NAMALWA (cell line): ENCODE measurements at regions not wholly inside any gene's neighbourhood (a gene's known extent, or its start where the extent isn't known, plus 50 kb on each side); places are given as distances from the start of the nearest gene placed in this dataset.
A peak's percentile ranks its signal among the peaks of the same experiment; 100 is the strongest.
"Not testable (repeated sequence)": the region's sequence is repeated elsewhere in the genome, so short reads cannot be mapped to it uniquely, and the experiment has no call there.

ENCODE experiments used
- DNase-seq: peaks from one replicate; pipeline ENCODE4 v3.0.0-alpha.2; 2015; ENCODE audit warnings: low spot score

- peak; percentile 35 for DNase-seq
Observed at GRCh38 chr3:21894459-21895340, 143.7 kb upstream of the ZNF385D start.

- no peak for DNase-seq
Observed at GRCh38 chr3:21898316-21898715, 147.3 kb upstream of the ZNF385D start.

- no peak for DNase-seq
Observed at GRCh38 chr3:21901484-21901883, 150.5 kb upstream of the ZNF385D start.

DNA sequence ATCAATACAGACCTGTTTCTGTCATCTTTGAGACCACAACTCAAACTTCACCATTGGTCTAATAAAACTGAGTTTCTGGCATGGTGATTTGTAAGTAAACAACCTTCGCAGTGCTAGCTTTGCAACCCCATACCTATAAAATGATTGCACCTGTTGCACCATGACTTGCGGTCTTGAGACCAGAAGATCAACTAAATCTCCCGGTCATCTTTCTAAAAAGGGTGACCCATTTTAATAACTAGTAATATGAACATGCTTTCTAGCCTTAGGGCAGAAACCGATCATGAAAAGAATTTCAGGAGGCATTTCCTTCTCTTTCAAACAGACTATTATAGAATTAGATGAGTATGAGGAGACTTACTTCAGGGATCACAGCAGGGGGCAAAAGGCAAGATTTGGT is 151.9 kb upstream of the ZNF385D start:
- no peak for DNase-seq

DNA sequence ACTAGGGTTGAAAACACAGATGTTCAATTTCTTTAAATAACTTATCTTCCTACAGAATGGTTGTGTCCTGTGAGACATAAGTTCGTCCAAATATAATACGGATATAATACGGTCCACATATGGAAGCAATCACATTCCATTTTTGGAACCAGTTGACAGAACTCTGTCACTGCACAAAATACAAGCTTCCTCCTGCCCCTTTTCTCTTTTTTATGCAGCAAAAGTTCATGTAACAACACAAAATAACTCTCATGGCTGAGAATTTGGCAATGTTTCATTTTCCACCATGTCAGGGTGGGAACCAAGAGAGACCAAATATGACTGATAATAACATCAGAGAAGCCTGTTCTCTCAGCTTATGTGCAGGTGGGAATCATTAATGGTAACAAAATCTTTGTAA is 158.1 kb upstream of the ZNF385D start:
- no peak for DNase-seq

GRCh38 chr3:21912711-21913110 is 161.7 kb upstream of the ZNF385D start:
- no peak for DNase-seq

- DNase-seq, result no peak
Observed at GRCh38 chr3:21913791-21914190, 162.8 kb upstream of the ZNF385D start.

DNA sequence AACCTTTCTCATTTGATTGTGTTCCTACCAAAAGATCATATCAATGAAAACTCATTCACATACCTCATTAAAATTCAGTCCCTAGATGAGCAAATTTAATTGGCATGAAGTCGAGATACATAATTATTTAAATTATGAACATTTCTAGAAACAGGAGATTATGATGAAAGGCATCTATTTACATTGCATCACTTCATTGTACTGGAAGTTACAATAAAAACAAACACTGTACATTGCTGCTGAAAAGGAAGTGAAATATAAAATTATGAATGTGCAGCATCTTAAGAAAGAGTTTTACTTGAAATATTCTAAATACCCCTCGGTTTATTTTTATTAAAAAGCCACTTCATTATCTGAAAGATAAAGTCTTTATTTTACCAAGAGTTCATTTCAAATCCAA is 163.4 kb upstream of the ZNF385D start:
- DNase-seq, result no peak

DNA sequence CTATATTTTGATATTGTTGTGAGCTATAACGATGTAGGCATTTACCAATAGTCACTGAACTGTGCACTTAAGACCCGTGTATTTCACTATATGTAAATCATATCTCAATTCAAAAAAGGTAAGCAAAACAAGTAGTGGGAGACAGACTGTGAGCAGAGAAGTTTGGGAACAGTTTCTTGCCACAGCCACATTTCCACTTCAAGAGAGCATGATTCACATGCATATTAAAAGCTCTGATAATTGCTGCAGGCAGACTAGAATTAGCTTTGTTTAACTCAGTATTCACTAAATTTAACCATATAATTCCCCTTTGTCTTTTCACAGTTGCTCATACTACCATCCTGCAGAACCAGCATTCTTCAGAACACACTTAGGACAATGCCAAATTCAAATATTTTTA is 168.4 kb upstream of the ZNF385D start:
- no peak for DNase-seq

DNA sequence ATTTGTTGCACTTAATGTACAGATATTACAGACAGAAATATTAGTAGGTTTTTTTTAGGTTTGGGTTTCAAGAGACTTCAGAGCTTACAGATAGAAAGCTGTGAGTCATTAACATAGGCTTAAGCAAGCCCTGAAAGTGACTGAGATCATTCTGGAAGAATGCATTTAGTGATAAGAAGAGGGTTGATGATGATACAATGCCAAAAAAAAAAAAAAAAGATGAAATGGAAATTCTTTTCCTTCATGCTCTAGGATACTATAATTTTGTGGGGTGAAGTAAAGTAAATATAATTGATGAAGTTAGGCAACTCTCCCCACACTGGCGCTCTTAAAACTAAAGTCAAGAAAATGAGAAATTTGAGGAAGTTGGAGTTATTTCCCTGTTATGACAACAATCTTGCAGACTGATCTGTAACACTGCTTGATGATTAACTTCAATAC is 169.4 kb upstream of the ZNF385D start:
- DNase-seq, result no peak

DNA sequence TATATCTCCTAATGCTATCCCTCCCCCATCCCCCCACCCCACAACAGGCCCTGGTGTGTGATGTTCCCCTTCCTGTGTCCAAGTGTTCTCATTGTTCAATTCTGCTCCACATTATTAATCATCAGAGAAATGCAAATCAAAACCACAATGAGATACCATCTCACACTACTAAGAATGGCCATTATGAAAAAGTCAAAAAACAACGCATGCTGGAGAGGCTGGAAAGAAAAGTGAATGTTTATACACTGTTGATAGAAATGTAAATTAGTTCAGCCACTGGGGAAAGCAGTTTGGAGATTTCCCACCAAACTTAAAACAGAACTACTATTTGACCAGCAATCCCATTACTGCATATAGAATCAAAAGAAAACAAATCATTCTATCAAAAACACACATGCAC is 172.1 kb upstream of the ZNF385D start:
- DNase-seq, result not testable (repeated sequence)

DNA sequence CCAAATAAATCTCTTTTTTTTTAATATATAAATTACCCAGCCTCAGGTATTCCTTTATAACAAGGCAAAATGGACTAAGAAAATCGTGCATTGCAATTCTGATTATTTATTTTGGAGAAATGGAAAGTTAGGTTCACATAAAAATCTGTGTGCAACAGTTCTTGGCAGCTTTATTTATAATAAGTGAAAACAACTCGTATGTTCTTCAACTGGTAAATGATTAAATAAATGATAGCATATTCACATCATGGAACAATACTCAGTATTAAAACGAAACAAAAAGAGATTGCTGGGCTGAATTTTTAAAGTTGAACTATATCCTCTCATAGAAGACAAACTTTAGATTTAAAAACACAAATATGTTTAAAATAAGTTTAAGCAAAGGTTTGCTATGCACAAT is 176.3 kb upstream of the ZNF385D start:
- DNase-seq, result no peak

DNA sequence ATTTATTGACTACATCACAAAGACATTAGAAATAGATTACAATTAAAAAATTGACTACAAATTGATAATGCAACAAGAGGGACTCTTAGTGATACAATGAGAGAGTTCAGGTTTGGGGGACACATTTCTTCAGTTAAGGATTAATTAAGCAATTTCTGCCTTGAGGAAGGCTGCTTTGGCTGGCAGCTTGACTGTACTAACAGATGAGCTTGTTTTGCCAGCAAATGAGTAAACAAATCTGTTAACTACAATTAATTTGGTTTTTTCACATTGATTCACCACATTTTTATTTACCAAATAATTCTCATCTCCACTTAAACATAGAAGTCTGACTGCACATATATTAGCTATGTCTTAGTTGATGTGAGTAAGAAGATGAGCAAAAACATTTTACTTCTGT is 183.6 kb upstream of the ZNF385D start:
- DNase-seq, result no peak

GRCh38 chr3:21936207-21936606 is 185.2 kb upstream of the ZNF385D start:
- DNase-seq, result no peak

DNA sequence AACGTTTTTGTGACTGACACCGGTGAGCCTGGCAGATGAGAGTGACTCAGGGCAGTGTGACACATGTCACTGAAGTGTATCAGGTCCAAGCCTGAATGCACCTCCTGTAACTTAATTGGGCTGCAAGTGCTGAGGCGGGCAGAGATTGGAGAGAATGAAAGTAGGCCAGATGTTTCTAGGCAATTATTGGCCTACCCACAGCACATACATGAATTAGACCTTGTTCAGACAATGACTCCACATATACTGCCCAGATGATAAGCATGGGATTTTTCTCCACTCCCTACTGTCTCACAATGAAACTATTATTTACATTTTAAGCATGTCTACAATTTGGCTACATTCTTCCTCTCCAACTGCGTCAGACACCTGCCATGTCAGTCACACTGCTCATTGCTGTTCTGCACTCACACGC is 187.3 kb upstream of the ZNF385D start:
- no peak for DNase-seq

DNA sequence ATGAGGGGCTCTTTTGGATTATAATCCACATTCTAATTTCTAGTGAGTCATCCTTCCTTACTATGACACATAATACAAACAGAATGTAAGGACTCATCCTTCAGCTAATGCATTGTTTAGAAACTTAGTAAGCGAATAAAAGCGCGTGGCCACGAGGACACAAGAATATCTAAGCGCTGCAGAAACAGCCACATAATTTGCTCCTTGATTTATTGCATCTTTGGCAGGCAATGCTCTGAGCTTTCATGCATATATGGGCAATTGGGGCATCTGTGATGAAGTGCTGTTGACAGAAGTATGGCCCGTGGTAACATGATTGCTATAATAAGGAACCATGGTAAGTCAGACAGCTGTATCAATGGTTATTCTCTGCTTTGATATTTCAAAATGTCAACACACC is 191.3 kb upstream of the ZNF385D start:
- no peak for DNase-seq

- no peak for DNase-seq
Observed at GRCh38 chr3:21944251-21944650, 193.2 kb upstream of the ZNF385D start.

GRCh38 chr3:21952856-21953255 is 201.8 kb upstream of the ZNF385D start:
- no peak for DNase-seq

DNA sequence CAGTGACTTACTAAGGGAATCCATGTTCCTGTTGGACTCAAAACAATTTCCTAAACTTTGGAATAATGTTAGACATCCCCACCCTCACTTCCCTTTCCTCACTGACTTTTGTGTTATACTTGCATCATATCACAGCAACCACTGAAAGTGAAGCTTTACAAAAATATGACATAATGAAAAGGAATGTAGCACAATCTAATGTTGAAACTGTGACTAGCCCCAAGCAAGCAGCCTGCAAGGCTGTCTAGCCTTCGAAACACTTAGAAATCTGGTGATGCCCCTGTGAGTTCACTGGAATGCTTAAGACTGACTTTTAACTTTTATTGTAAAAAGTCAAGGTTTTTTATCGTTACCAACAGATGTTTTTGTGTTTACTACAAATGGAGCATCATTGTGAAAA is 203.7 kb upstream of the ZNF385D start:
- DNase-seq, result no peak

- DNase-seq, result no peak
Observed at GRCh38 chr3:21955406-21955805, 204.4 kb upstream of the ZNF385D start.

DNA sequence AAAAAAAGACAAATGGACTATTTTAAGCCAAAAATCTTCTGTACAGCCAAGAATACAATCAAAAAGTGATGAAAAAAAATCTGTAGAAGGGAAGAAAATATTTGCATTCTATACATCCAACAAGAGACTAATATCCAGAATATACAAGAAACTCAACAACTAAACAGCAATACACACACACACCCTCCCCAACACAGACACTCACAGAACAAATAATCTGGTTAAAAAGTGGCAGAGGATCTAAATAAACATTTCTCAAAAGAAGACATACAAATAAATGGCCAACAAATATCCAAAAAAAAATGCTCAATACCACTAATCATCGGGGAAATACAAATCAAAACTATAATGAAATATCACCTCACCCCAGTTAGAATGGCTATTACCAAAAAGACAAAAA is 209.0 kb upstream of the ZNF385D start:
- no peak for DNase-seq

- DNase-seq, result no peak
Observed at GRCh38 chr3:21962456-21962855, 211.4 kb upstream of the ZNF385D start.

GRCh38 chr3:21966457-21966856 is 215.4 kb upstream of the ZNF385D start:
- not testable (repeated sequence) for DNase-seq

DNA sequence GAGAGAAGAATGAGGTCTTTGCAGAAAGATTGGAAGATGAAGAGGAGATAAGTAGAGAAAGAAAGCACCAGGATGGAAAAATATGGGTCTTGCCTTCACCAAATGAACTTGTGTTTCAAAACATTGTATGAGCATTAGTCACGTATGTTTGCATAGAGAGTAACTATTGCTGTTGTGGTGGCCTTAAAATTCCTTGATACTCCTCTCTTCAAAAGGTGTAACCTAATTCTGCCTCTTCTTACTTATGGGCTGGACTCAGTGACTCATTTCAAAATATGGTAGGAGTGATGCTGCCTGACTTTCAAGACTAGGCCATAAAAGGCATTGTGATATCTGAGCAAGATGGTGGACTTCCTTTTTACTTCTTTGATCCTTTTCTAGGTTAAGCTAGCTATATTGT is 228.7 kb upstream of the ZNF385D start:
- no peak for DNase-seq
